ENCODE measurements at regions not wholly inside any gene's neighbourhood (a gene's known extent, or its start where the extent isn't known, plus 50 kb on each side); places are given as distances from the start of the nearest gene placed in this dataset.
A peak's percentile ranks its signal among the peaks of the same experiment; 100 is the strongest.

GRCh38 chr22:27310966-27311697, 490.4 kb downstream of the MN1 start (continued):
- TF ChIP-seq CHD7 (IDR thresholded peaks at IDR 0.05; ENCODE audit: insufficient replicate concordance, low read length) (no peak), YY1 (IDR thresholded peaks at IDR 0.05; ENCODE audit: low read depth, low read length) (peak; percentile 44; the same call in 1 of the 2 replicates)

All from H1 (cell line).